ENCODE measurements at regions not wholly inside any gene's neighbourhood (a gene's known extent, or its start where the extent isn't known, plus 50 kb on each side); places are given as distances from the start of the nearest gene placed in this dataset.

DNA sequence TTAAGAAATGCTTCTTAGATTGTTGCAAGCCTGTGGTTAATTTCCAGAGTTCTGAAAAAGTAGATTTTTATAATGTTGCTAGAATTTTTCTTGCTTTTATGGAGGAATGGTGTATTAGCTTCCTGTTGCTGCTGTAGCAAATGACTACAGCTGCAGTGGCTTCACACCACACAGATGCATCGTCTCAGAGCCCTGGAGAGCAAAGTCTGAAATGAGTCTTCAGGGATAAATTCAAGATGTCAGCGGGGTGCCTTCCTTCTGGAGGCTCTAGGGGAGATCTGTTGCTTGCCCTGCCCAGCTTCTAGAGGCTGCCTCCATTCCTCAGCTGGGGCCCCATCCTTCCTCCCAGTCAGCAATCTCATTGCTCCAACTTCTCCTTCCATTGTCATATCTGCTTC, 187.8 kb downstream of the ZNF516 start:
- no peak for DNase-seq (ENCODE audit: insufficient read length, low spot score)
- no peak for TF ChIP-seq CTCF (IDR thresholded peaks at IDR 0.05; ENCODE audit: insufficient read depth, missing control alignments)
- FAIRE-seq = no peak

- FAIRE-seq = no peak
- no peak for TF ChIP-seq CTCF (IDR thresholded peaks at IDR 0.05; ENCODE audit: insufficient read depth, missing control alignments)
- no peak for DNase-seq (ENCODE audit: insufficient read length, low spot score)
Measured at GRCh38 chr18:76306685-76307292, 188.3 kb downstream of the ZNF516 start.

DNA sequence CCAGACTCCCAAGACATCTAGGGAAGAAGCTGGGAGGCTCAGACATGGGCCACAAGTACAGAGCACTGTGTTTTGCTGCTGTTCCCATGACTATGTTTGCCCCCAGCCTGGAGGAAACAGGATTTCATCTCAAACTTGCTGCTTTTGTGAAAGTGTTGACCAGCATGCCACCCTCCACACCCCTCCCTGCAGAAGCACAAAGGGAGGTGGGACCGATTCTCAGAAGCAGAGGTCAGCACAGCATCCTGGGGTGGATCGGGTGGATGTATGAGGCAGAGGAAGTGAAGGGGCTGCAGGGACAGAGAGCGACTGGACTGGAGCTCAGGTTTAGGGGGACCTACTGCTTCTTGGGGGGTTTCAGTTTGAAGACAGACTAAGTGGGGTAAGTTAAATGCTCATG, 209.2 kb downstream of the ZNF516 start:
- FAIRE-seq = no peak
- DNase-seq (ENCODE audit: insufficient read length, low spot score) = no peak
- no peak for TF ChIP-seq CTCF (IDR thresholded peaks at IDR 0.05; ENCODE audit: insufficient read depth, missing control alignments)

DNA sequence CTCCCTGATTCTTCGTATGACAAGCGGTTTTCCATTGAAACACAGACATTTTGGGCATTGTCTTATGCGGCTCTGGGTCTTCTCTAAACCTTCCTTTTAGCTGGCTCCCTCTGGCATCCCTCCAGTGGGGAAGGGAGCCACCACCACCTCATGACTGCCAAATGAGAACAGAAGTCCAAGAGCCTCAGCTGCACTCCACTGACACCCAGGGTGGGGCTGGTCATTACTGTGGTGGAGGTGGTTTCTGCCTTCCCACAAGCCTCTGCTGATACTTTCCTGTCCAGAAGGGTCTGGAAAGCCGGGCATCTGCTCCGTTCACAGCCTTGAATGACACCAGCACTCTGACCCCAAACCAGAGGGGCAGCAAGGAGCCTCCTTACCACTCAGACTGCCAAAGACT, 213.5 kb downstream of the ZNF516 start:
- no peak for TF ChIP-seq CTCF (IDR thresholded peaks at IDR 0.05; ENCODE audit: insufficient read depth, missing control alignments)
- FAIRE-seq (no peak), DNase-seq (ENCODE audit: insufficient read length, low spot score) (no peak)

GRCh38 chr18:76277801-76278200, 217.2 kb downstream of the ZNF516 start:
- no peak for TF ChIP-seq CTCF (IDR thresholded peaks at IDR 0.05; ENCODE audit: insufficient read depth, missing control alignments)
- DNase-seq (ENCODE audit: insufficient read length, low spot score) (no peak), FAIRE-seq (peak; percentile 95)

DNA sequence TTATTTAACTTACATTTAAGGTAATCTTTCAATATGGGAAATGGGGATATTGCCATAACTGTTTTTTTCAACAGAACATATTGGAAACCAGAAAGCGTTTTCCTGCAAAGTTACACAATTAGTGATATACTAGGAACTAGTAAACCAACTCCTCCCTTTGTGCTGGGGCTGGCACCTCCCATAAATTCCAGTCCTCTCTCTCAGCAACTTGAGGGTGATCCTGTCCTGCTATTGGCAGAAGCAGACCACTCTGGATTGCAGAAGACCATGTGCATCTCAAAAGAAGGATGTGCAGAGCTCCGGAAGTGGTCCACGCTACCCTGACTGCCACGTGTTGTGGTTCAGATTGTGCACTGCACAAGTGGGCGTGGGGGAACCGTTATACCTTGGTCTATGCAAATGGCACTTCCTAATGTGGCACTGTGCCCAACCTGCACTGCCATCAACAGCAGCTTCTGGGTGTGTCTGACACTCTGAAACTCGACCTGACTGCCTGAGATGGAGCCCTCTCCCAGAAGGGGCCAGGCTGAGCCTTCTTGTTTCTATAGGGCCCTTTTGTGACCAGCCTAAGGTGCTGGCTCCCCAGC, 219.2 kb downstream of the ZNF516 start:
- FAIRE-seq (no peak), DNase-seq (ENCODE audit: insufficient read length, low spot score) (peak; percentile 23)
- TF ChIP-seq CTCF (IDR thresholded peaks at IDR 0.05; ENCODE audit: insufficient read depth, missing control alignments) = no peak

- FAIRE-seq (no peak), DNase-seq (ENCODE audit: insufficient read length, low spot score) (no peak)
- TF ChIP-seq CTCF (IDR thresholded peaks at IDR 0.05; ENCODE audit: insufficient read depth, missing control alignments) = peak; percentile 21
Measured at GRCh38 chr18:76274468-76275289, 220.4 kb downstream of the ZNF516 start.
